ENCODE measurements at regions not wholly inside any gene's neighbourhood (a gene's known extent, or its start where the extent isn't known, plus 50 kb on each side); places are given as distances from the start of the nearest gene placed in this dataset.

- TF ChIP-seq REST (IDR thresholded peaks at IDR 0.05; ENCODE audit: insufficient read depth in 1 of 2, low read depth in 2 of 2, low read length in 1 of 2) = no peak
- no peak for TF ChIP-seq CTCF (IDR thresholded peaks at IDR 0.05)
- no peak for TF ChIP-seq SIN3A (IDR thresholded peaks at IDR 0.05; ENCODE audit: borderline replicate concordance, insufficient read depth, low read depth, low read length)
- no peak for TF ChIP-seq POLR2AphosphoS5 (IDR thresholded peaks at IDR 0.05; ENCODE audit: low read depth, low read length)
These were observed 76.2 kb upstream of the KIAA1217 start for GRCh38 chr10:24132741-24133140.
